ENCODE measurements at regions not wholly inside any gene's neighbourhood (a gene's known extent, or its start where the extent isn't known, plus 50 kb on each side); places are given as distances from the start of the nearest gene placed in this dataset.

- no peaks in the 10 kb centered on the region for H3F3A ChIP-seq (ENCODE audit: low read length, unreplicated experiment)
- BruUV-seq (replicated peaks) = no TSS peak
- H3K79me2 ChIP-seq (ENCODE audit: low read length) = no peaks in the 10 kb centered on the region
These were observed 260.7 kb downstream of the NSUN3 start for GRCh38 chr3:94323596-94323995.

GRCh38 chr3:94331831-94332230 lies 269.0 kb downstream of the NSUN3 start:
- POLR2A ChIA-PET (ENCODE audit: unreplicated experiment) = no interaction called here
- Histone ChIP-seq H3K4me3 (ENCODE audit: low read length) (no peak overlapping the region), H4K20me1 (ENCODE audit: low read length) (no peaks in the 10 kb centered on the region), H3K79me2 (ENCODE audit: low read length) (no peaks in the 10 kb centered on the region), H3K9ac (ENCODE audit: low read length) (no peak overlapping the region), H3K4me2 (ENCODE audit: low read length) (no peak overlapping the region), H3K36me3 (ENCODE audit: low read depth, low read length) (no peaks in the 10 kb centered on the region), H3K9me3 (ENCODE audit: low read length) (no peaks in the 10 kb centered on the region), H3F3A (ENCODE audit: low read length, unreplicated experiment) (no peaks in the 10 kb centered on the region), H3K27ac (ENCODE audit: low read length) (no peak overlapping the region), H3K9me2 (replicated peaks; ENCODE audit: low read length) (no peaks in the 10 kb centered on the region), H2AFZ (ENCODE audit: low read length) (no peak overlapping the region), H3K27me3 (ENCODE audit: low read length) (no peaks in the 10 kb centered on the region), H3K4me1 (ENCODE audit: insufficient read depth, low read length) (no peaks in the 10 kb centered on the region)
- TF ChIP-seq, protein P1, sequence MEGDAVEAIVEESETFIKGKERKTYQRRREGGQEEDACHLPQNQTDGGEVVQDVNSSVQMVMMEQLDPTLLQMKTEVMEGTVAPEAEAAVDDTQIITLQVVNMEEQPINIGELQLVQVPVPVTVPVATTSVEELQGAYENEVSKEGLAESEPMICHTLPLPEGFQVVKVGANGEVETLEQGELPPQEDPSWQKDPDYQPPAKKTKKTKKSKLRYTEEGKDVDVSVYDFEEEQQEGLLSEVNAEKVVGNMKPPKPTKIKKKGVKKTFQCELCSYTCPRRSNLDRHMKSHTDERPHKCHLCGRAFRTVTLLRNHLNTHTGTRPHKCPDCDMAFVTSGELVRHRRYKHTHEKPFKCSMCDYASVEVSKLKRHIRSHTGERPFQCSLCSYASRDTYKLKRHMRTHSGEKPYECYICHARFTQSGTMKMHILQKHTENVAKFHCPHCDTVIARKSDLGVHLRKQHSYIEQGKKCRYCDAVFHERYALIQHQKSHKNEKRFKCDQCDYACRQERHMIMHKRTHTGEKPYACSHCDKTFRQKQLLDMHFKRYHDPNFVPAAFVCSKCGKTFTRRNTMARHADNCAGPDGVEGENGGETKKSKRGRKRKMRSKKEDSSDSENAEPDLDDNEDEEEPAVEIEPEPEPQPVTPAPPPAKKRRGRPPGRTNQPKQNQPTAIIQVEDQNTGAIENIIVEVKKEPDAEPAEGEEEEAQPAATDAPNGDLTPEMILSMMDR (conservative IDR thresholded peaks at IDR 0.05; ENCODE audit: low read depth, low read length) = no peak
- TF ChIP-seq EZH2phosphoT487 (IDR thresholded peaks at IDR 0.05; ENCODE audit: borderline replicate concordance, low read length) = no peak
- TF ChIP-seq EZH2 (IDR thresholded peaks at IDR 0.05; ENCODE audit: low read length, unreplicated experiment) = no peak
- CTCF ChIA-PET = no interaction called here
- intact Hi-C loops (cut with micrococcal nuclease) = no loop called here
- no TSS peak for BruUV-seq (replicated peaks)
- ATAC-seq (no peak), DNase-seq (no peak)

More at GRCh38 chr3:94323596-94323995, 260.7 kb downstream of the NSUN3 start:
- H3K9ac ChIP-seq (ENCODE audit: low read length) = no peak overlapping the region
- POLR2A ChIA-PET (ENCODE audit: unreplicated experiment) = no interaction called here
- no peaks in the 10 kb centered on the region for H3K9me3 ChIP-seq (ENCODE audit: low read length)
- DNase-seq (no peak), ATAC-seq (no peak)
- H3K4me1 ChIP-seq (ENCODE audit: insufficient read depth, low read length) = no peaks in the 10 kb centered on the region
- no peaks in the 10 kb centered on the region for H3K36me3 ChIP-seq (ENCODE audit: low read depth, low read length)
- CTCF ChIA-PET = no interaction called here
- intact Hi-C loops (cut with micrococcal nuclease) = no loop called here
- TF ChIP-seq EZH2 (IDR thresholded peaks at IDR 0.05; ENCODE audit: low read length, unreplicated experiment) (no peak), EZH2phosphoT487 (IDR thresholded peaks at IDR 0.05; ENCODE audit: borderline replicate concordance, low read length) (no peak)
- TF ChIP-seq, protein P1 (conservative IDR thresholded peaks at IDR 0.05; ENCODE audit: low read depth, low read length) = no peak
- no peaks in the 10 kb centered on the region for H4K20me1 ChIP-seq (ENCODE audit: low read length)
- no peaks in the 10 kb centered on the region for H3K27me3 ChIP-seq (ENCODE audit: low read length)
- no peaks in the 10 kb centered on the region for H3K9me2 ChIP-seq (replicated peaks; ENCODE audit: low read length)
- no peak overlapping the region for H2AFZ ChIP-seq (ENCODE audit: low read length)
- H3K27ac ChIP-seq (ENCODE audit: low read length) = no peak overlapping the region
- no peak overlapping the region for H3K4me2 ChIP-seq (ENCODE audit: low read length)
- H3K4me3 ChIP-seq (ENCODE audit: low read length) = no peak overlapping the region

GRCh38 chr3:94336046-94336753 lies 273.3 kb downstream of the NSUN3 start:
- Histone ChIP-seq H4K20me1 (ENCODE audit: low read length) (no peaks in the 10 kb centered on the region), H3K27me3 (ENCODE audit: low read length) (no peaks in the 10 kb centered on the region), H3K9ac (ENCODE audit: low read length) (no peak overlapping the region), H3K4me3 (ENCODE audit: low read length) (no peak overlapping the region), H3K9me3 (ENCODE audit: low read length) (no peaks in the 10 kb centered on the region), H3K79me2 (ENCODE audit: low read length) (no peaks in the 10 kb centered on the region), H3K4me1 (ENCODE audit: insufficient read depth, low read length) (no peaks in the 10 kb centered on the region), H3K36me3 (ENCODE audit: low read depth, low read length) (no peaks in the 10 kb centered on the region), H3K27ac (ENCODE audit: low read length) (no peak overlapping the region), H2AFZ (ENCODE audit: low read length) (no peak overlapping the region), H3F3A (ENCODE audit: low read length, unreplicated experiment) (no peaks in the 10 kb centered on the region), H3K9me2 (replicated peaks; ENCODE audit: low read length) (no peaks in the 10 kb centered on the region), H3K4me2 (ENCODE audit: low read length) (no peak overlapping the region)
- ATAC-seq (peak; percentile 98), DNase-seq (peak; percentile 81)
- TF ChIP-seq, protein P1 (conservative IDR thresholded peaks at IDR 0.05; ENCODE audit: low read depth, low read length) = peak; percentile 81
- TF ChIP-seq EZH2phosphoT487 (IDR thresholded peaks at IDR 0.05; ENCODE audit: borderline replicate concordance, low read length) = no peak
- POLR2A ChIA-PET (ENCODE audit: unreplicated experiment) = no interaction called here
- CTCF ChIA-PET = interaction anchor here (0.6 to 1.0 kb wide), 3 partner anchors 18 to 378 kb away, joined by 3 to 7 read pairs (median 3); no protein-coding TSS in a partner anchor
- no TSS peak for BruUV-seq (replicated peaks)
- intact Hi-C loops (cut with micrococcal nuclease) = loop anchor here (1.0 to 5.0 kb wide), 6 partner anchors 87 to 1181 kb away; no protein-coding TSS in a partner anchor

Data from PC-3 (cell line).